ENCODE measurements at regions not wholly inside any gene's neighbourhood (a gene's known extent, or its start where the extent isn't known, plus 50 kb on each side); places are given as distances from the start of the nearest gene placed in this dataset.

DNA sequence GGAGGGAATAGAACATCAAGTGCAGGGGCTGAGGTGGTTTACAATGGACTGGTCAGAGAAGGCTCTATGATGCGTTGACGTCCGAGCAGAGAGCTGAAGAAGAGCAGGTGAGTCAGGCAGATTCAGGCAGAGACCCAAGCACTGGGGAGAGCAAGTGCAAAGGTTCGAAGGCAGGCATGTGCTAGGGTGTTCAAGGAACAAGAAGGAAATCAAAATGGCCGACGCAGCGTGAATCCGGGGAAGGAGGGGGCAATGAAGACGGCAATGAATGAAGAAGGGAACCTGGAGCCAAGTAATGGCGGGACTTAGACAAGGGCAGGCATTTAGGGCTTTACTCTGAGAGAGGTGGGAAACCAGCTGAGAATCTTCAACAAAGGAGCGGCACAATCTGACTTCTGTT is 56.8 kb upstream of the DCTD start:
- H3K27ac ChIP-seq (ENCODE audit: low read depth, low read length): no peak overlapping the region
- TF ChIP-seq, protein P1, sequence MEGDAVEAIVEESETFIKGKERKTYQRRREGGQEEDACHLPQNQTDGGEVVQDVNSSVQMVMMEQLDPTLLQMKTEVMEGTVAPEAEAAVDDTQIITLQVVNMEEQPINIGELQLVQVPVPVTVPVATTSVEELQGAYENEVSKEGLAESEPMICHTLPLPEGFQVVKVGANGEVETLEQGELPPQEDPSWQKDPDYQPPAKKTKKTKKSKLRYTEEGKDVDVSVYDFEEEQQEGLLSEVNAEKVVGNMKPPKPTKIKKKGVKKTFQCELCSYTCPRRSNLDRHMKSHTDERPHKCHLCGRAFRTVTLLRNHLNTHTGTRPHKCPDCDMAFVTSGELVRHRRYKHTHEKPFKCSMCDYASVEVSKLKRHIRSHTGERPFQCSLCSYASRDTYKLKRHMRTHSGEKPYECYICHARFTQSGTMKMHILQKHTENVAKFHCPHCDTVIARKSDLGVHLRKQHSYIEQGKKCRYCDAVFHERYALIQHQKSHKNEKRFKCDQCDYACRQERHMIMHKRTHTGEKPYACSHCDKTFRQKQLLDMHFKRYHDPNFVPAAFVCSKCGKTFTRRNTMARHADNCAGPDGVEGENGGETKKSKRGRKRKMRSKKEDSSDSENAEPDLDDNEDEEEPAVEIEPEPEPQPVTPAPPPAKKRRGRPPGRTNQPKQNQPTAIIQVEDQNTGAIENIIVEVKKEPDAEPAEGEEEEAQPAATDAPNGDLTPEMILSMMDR (IDR thresholded peaks at IDR 0.05; ENCODE audit: low read depth, low read length): no peak
- ChIA-PET CTCF (interaction anchor here (0.6 to 1.4 kb wide), 3 partner anchors 35 to 1587 kb away, joined by 3 to 5 read pairs (median 3); no protein-coding TSS in a partner anchor), POLR2A (interaction anchor here (0.7 kb wide), 3 partner anchors 50 to 435 kb away, joined by 3 to 7 read pairs (median 3); no protein-coding TSS in a partner anchor)
- DNase-seq (ENCODE audit: low read depth, low spot score): no peak
- no peak overlapping the region for H3K4me3 ChIP-seq (ENCODE audit: low read depth, low read length)
- H3K9me3 ChIP-seq (ENCODE audit: control insufficient read depth, insufficient read depth, low read length): peaks cover 6% of the 10 kb centered on the region
- H3K27me3 ChIP-seq (ENCODE audit: control insufficient read depth, insufficient read depth, low read length): no peaks in the 10 kb centered on the region

DNA sequence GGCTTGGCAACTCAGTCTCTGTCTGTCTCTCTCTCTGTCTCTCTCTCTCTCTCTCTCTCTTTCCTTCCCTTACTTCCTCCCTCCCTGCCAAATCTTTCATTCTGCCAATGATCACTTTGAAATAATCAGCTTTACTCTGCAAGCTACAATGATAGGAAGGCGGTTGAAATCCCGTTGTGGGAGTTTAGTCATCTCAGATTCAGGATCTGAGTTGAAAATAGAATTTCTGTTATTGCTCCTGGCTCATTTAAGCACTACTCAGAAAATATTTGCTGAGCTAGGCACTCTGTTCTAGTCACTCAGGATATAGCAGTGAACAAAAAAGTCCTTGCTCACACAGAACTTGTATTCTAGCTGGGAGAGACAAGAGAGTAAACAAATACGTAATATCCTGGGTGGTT is 56.3 kb upstream of the DCTD start:
- TF ChIP-seq, protein P1 (IDR thresholded peaks at IDR 0.05; ENCODE audit: low read depth, low read length): no peak
- peaks cover 6% of the 10 kb centered on the region for H3K9me3 ChIP-seq (ENCODE audit: control insufficient read depth, insufficient read depth, low read length)
- no peak for DNase-seq (ENCODE audit: low read depth, low spot score)
- ChIA-PET POLR2A (interaction anchor here (0.7 kb wide), 3 partner anchors 50 to 435 kb away, joined by 3 to 7 read pairs (median 3); no protein-coding TSS in a partner anchor), CTCF (interaction anchor here (0.6 to 1.4 kb wide), 3 partner anchors 35 to 1586 kb away, joined by 3 to 5 read pairs (median 3); no protein-coding TSS in a partner anchor)
- no peak overlapping the region for H3K4me3 ChIP-seq (ENCODE audit: low read depth, low read length)
- no peak overlapping the region for H3K27ac ChIP-seq (ENCODE audit: low read depth, low read length)
- H3K27me3 ChIP-seq (ENCODE audit: control insufficient read depth, insufficient read depth, low read length): no peaks in the 10 kb centered on the region

DNA sequence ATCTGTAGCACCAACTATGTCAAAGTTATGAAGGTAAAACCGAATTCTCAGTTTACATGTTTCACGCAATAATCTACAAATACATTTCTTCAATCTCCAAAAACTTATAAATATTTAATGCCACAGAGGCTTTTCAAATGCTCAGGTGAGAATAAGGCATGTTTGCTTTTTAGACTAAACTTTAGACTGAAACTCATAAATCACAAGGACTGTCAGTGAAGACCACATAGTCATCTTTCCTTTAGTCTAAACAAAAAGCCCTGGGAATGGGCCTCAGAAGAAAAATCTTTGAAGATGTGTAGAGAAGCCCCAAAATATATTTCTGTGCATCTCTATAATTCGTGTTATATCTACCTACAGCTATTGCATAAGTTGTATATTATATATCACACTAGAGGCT is 54.5 kb upstream of the DCTD start:
- Histone ChIP-seq H3K4me3 (ENCODE audit: low read depth, low read length) (no peak overlapping the region), H3K27ac (ENCODE audit: low read depth, low read length) (no peak overlapping the region), H3K9me3 (ENCODE audit: control insufficient read depth, insufficient read depth, low read length) (no peaks in the 10 kb centered on the region; the same call in 1 of the 2 replicates), H3K27me3 (ENCODE audit: control insufficient read depth, insufficient read depth, low read length) (no peaks in the 10 kb centered on the region)
- TF ChIP-seq, protein P1 (IDR thresholded peaks at IDR 0.05; ENCODE audit: low read depth, low read length): no peak
- DNase-seq (ENCODE audit: low read depth, low spot score): no peak
- CTCF ChIA-PET: no interaction called here
- POLR2A ChIA-PET: no interaction called here

DNA sequence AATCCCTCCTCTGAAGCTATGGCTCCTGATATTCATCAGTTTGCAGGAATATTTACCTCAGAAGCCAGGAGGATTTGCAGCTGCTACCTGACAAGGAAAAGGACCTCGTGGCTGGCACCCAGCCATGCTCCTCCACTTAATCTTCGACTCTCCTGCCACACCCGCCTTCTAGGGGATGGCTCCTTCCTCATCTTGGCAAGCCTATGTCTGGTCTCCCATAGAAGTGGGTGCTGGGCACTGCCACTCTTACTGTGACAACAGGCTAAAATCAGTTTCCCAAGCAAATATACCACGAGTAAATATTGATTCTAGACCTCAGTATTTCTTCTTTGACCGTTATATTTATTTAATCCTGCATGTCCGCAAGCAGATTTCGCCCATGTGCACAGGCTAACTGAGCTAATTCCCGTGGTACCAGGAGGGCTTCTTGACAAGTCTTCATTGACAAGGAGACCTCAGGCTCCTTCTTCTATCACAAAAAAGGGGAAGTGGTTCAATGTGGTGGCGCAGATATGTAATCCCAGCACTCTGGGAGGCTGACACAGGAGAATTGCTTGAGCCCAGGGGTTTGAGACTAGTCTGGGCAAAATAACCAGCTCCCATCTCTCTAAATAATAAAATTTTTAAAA is 52.6 kb upstream of the DCTD start:
- H3K9me3 ChIP-seq (ENCODE audit: control insufficient read depth, insufficient read depth, low read length): no peaks in the 10 kb centered on the region; the same call in 1 of the 2 replicates
- ChIA-PET POLR2A (no interaction called here), CTCF (interaction anchor here (0.6 kb wide), 1 partner anchor 80 kb away, joined by 3 read pairs; no protein-coding TSS in a partner anchor)
- H3K27me3 ChIP-seq (ENCODE audit: control insufficient read depth, insufficient read depth, low read length): no peaks in the 10 kb centered on the region
- no peak for DNase-seq (ENCODE audit: low read depth, low spot score)
- no peak overlapping the region for H3K4me3 ChIP-seq (ENCODE audit: low read depth, low read length)
- TF ChIP-seq, protein P1 (IDR thresholded peaks at IDR 0.05; ENCODE audit: low read depth, low read length): no peak
- H3K27ac ChIP-seq (ENCODE audit: low read depth, low read length): no peak overlapping the region

DNA sequence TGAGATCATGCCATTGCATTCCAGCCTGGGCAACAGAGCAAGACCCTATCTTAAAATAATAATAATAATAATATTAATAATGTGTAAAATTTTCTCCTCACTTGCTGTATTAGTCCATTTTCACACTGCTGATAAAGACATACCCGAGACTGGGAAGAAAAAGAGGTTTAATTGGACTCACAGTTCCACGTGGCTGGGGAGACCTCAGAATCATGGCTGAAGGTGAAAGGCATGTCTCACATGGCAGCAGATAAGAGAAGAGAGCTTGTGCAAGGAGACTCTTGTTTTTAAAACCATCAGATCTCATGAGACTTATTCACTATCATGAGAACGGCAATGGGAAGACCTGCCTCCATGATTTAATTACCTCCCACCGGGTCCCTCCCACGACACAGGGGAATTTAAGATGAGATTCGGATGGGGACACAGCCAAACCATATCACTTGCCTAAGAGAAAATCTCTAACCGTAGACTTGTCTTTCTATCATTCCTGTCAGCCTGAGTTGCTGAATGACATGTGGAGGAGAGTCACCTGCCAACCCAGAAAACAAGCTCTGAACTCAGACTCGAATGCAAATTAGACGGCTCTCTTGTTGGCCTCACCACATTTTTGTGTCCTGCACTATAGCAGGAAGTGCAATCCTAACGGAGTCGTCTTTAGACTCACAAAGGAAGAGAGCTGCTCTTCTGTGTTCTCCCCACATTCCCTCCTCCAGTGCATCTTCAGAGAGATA is 51.9 kb upstream of the DCTD start:
- no peak overlapping the region for H3K27ac ChIP-seq (ENCODE audit: low read depth, low read length)
- no peaks in the 10 kb centered on the region; the same call in 1 of the 2 replicates for H3K9me3 ChIP-seq (ENCODE audit: control insufficient read depth, insufficient read depth, low read length)
- ChIA-PET POLR2A (no interaction called here), CTCF (interaction anchor here (0.6 kb wide), 1 partner anchor 81 kb away, joined by 3 read pairs; no protein-coding TSS in a partner anchor)
- TF ChIP-seq, protein P1 (IDR thresholded peaks at IDR 0.05; ENCODE audit: low read depth, low read length): no peak
- H3K27me3 ChIP-seq (ENCODE audit: control insufficient read depth, insufficient read depth, low read length): no peaks in the 10 kb centered on the region
- DNase-seq (ENCODE audit: low read depth, low spot score): no peak
- H3K4me3 ChIP-seq (ENCODE audit: low read depth, low read length): no peak overlapping the region
